ENCODE measurements at regions not wholly inside any gene's neighbourhood (a gene's known extent, or its start where the extent isn't known, plus 50 kb on each side); places are given as distances from the start of the nearest gene placed in this dataset.

DNA sequence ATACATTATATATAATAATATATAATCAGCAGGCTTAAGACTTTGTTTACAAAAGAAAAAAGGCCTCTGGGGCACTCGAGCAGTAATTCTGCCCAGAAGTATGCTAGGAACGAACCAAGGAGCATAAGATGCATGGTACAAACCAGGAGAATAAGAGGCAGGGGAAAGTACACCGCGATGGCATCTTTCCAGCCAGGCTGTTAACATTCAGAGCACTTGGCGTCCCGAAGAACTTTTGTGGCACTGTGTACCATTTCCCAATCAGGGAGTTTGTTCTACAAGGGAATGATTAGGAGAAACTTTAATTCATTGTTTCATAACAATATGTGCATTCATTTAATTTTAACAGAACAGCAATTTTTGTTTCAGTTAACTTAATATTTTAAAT is 125.1 kb downstream of the WT1 start:
- TF ChIP-seq, protein P1, sequence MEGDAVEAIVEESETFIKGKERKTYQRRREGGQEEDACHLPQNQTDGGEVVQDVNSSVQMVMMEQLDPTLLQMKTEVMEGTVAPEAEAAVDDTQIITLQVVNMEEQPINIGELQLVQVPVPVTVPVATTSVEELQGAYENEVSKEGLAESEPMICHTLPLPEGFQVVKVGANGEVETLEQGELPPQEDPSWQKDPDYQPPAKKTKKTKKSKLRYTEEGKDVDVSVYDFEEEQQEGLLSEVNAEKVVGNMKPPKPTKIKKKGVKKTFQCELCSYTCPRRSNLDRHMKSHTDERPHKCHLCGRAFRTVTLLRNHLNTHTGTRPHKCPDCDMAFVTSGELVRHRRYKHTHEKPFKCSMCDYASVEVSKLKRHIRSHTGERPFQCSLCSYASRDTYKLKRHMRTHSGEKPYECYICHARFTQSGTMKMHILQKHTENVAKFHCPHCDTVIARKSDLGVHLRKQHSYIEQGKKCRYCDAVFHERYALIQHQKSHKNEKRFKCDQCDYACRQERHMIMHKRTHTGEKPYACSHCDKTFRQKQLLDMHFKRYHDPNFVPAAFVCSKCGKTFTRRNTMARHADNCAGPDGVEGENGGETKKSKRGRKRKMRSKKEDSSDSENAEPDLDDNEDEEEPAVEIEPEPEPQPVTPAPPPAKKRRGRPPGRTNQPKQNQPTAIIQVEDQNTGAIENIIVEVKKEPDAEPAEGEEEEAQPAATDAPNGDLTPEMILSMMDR (IDR thresholded peaks at IDR 0.05), result no peak
- no peak for TF ChIP-seq ZFX (IDR thresholded peaks at IDR 0.05; ENCODE audit: borderline replicate concordance)

Data from 22Rv1 (cell line).